Spleen (tissue), 7 donors: ENCODE measurements at regions not wholly inside any gene's neighbourhood (a gene's known extent, or its start where the extent isn't known, plus 50 kb on each side); places are given as distances from the start of the nearest gene placed in this dataset.

Experiments used
- POLR2A ChIP-seq, 3 donors: fragments of 450-650 bp; IDR thresholded peaks; one replicate each; pipeline ENCODE4 v1.5.1; 2017; ENCODE audit warnings: antibody characterized with exemption in 3 of 3, mild to moderate bottlenecking in 1 of 3
- POLR2AphosphoS5 ChIP-seq, 3 donors: sonication (generic); formaldehyde crosslinking; IDR thresholded peaks; one replicate each; pipeline ENCODE4 v1.5.1; 2017; ENCODE audit warnings: antibody characterized with exemption in 3 of 3
- TF ChIP-seq, protein P1 (sequence below), 11 experiments: fragments of 200-600 bp in 7 of 11; fragments of 450-650 bp in 4 of 11; sonication (generic) in 4 of 11; IDR thresholded peaks in 8 of 11; conservative IDR thresholded peaks in 3 of 11; 1 replicate in 7 of 11; 2 replicates in 4 of 11; pipeline versions ENCODE4 v1.4.0 to v1.8.0; 2016 to 2021; ENCODE audit warnings: antibody characterized with exemption in 11 of 11, inconsistent platforms in 4 of 11, mild to moderate bottlenecking in 1 of 11
- donor health status: DM: no; HTN: no; CAD: no; lungs with moderate emphysema.
- donor health status: DM: no; HTN: no; CAD: no.
- donor health status: DM: no; HTN: no; CAD: no.

DNA sequence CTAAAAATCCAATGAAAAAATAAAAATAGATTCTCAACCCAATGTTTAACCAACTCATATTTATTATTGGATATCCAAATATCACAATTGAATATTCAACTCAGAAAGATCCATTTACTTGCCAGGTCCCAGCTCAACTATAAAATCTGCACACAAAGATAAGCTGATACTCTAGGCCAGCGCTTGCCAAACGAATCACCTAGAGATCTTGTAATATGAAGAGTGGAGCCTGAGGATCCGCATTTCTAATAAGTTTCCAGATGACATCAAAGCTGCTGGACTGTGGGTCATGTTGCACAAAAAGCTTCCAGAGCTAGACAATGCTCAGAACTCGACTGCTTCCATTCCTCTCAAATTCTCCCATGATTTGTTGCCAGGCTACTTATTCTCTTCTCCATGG is 51.7 kb upstream of the HSF2 start:
- no peak for TF ChIP-seq POLR2AphosphoS5 (IDR thresholded peaks at IDR 0.05)
- no peak for TF ChIP-seq POLR2A (IDR thresholded peaks at IDR 0.05)
- TF ChIP-seq, protein P1, sequence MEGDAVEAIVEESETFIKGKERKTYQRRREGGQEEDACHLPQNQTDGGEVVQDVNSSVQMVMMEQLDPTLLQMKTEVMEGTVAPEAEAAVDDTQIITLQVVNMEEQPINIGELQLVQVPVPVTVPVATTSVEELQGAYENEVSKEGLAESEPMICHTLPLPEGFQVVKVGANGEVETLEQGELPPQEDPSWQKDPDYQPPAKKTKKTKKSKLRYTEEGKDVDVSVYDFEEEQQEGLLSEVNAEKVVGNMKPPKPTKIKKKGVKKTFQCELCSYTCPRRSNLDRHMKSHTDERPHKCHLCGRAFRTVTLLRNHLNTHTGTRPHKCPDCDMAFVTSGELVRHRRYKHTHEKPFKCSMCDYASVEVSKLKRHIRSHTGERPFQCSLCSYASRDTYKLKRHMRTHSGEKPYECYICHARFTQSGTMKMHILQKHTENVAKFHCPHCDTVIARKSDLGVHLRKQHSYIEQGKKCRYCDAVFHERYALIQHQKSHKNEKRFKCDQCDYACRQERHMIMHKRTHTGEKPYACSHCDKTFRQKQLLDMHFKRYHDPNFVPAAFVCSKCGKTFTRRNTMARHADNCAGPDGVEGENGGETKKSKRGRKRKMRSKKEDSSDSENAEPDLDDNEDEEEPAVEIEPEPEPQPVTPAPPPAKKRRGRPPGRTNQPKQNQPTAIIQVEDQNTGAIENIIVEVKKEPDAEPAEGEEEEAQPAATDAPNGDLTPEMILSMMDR (IDR thresholded peaks at IDR 0.05 in 8 of 11, conservative IDR thresholded peaks at IDR 0.05 in 3 of 11) = no peak
